Loucy (cell line): ENCODE measurements at regions not wholly inside any gene's neighbourhood (a gene's known extent, or its start where the extent isn't known, plus 50 kb on each side); places are given as distances from the start of the nearest gene placed in this dataset.

Experiments
- CTCF ChIP-seq: fragments of 200-600 bp; sonication (generic); conservative IDR thresholded peaks from 2 replicates; pipeline ENCODE4 v1.5.1; 2014; ENCODE audit warnings: mild to moderate bottlenecking, antibody characterized with exemption, low read length
- EZH2phosphoT487 ChIP-seq: fragments of 200-600 bp; IDR thresholded peaks from 2 replicates; pipeline ENCODE4 v1.6.1; 2018; ENCODE audit warnings: antibody characterized with exemption, mild to moderate bottlenecking, moderate library complexity, borderline replicate concordance

- TF ChIP-seq CTCF, result no peak
- no peak for TF ChIP-seq EZH2phosphoT487
These were observed 489.2 kb downstream of the SATB2 start for GRCh38 chr2:198968545-198968944.
